WERI-Rb-1 (cell line): ENCODE measurements at regions not wholly inside any gene's neighbourhood (a gene's known extent, or its start where the extent isn't known, plus 50 kb on each side); places are given as distances from the start of the nearest gene placed in this dataset.

Experiments used
- DNase-seq: peaks from one replicate; pipeline ENCODE4 v3.0.0-alpha.2; 2020
- H3K27ac ChIP-seq: fragments of 250-450 bp; sonication (Bioruptor Pico); 2 replicates; pipeline ENCODE4 v1.5.1; 2020; ENCODE audit warnings: mild to moderate bottlenecking, moderate library complexity
- H3K27me3 ChIP-seq: fragments of 250-450 bp; sonication (Bioruptor Pico); 2 replicates; pipeline ENCODE4 v1.5.1; 2021; ENCODE audit warnings: mild to moderate bottlenecking, low read depth, moderate library complexity; ENCODE audit not compliant: insufficient read depth, severe bottlenecking
- H3K36me3 ChIP-seq: fragments of 250-450 bp; sonication (Bioruptor Pico); 2 replicates; pipeline ENCODE4 v1.5.1; 2020; ENCODE audit warnings: mild to moderate bottlenecking, moderate library complexity
- H3K4me3 ChIP-seq: 2 replicates; pipeline ENCODE4 v1.5.1; 2011; ENCODE audit warnings: low read depth, mild to moderate bottlenecking, control low read depth, low read length
- H3K9me3 ChIP-seq: fragments of 250-450 bp; sonication (Bioruptor Pico); 2 replicates; pipeline ENCODE4 v1.5.1; 2021; ENCODE audit warnings: mild to moderate bottlenecking, moderate library complexity; ENCODE audit not compliant: severe bottlenecking
- TF ChIP-seq, protein P1 (sequence below): IDR thresholded peaks from 2 replicates; pipeline ENCODE4 v1.5.1; 2011; ENCODE audit warnings: low read depth, mild to moderate bottlenecking, control low read depth, inconsistent platforms, low read length

DNA sequence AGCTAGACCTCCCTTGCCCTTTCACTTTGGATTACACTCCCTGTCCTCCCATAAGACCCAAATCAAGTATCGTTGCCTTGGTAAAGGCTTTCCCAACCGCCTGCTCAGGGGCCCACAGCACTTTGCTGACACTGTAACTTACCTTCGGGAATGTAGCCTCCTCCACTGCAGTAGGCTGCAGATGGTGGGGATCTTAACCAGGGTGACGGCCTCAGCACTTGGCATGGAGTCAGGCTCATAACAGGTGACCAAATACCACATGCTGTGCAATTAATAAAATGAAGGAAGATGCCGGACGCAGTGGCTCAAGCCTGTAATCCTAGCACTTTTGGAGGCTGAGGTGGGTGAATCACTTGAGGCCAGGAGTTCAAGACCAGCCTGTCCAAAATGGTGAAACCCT, 88.7 kb upstream of the IRF2BP2 start:
- H3K9me3 ChIP-seq, result peaks cover 4% of the 10 kb centered on the region
- peak; percentile 84 for DNase-seq
- H3K27ac ChIP-seq, result peak overlapping the region; percentile 90
- no peak overlapping the region for H3K4me3 ChIP-seq
- no peaks in the 10 kb centered on the region for H3K27me3 ChIP-seq
- H3K36me3 ChIP-seq, result no peaks in the 10 kb centered on the region
- TF ChIP-seq, protein P1, sequence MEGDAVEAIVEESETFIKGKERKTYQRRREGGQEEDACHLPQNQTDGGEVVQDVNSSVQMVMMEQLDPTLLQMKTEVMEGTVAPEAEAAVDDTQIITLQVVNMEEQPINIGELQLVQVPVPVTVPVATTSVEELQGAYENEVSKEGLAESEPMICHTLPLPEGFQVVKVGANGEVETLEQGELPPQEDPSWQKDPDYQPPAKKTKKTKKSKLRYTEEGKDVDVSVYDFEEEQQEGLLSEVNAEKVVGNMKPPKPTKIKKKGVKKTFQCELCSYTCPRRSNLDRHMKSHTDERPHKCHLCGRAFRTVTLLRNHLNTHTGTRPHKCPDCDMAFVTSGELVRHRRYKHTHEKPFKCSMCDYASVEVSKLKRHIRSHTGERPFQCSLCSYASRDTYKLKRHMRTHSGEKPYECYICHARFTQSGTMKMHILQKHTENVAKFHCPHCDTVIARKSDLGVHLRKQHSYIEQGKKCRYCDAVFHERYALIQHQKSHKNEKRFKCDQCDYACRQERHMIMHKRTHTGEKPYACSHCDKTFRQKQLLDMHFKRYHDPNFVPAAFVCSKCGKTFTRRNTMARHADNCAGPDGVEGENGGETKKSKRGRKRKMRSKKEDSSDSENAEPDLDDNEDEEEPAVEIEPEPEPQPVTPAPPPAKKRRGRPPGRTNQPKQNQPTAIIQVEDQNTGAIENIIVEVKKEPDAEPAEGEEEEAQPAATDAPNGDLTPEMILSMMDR, result no peak

DNA sequence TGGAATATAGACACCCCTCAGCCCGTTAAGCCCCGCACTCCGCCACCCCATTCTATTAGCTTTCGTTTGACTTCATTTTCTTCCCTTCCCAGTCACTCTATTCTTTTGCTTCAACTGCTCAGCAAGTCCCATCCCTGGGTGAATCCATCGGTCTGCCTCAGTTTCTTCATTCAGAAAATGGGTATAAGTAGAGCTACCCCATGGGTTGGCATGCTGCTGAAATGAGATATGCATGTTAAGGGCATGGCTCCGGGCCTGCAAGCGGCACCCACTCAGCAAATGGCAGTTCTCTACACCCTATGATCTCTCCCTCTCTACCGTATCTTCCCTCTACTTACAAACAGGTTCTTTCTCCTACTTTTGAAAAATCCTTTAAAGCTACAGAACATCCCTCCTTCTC, 87.8 kb upstream of the IRF2BP2 start:
- no peak overlapping the region for H3K27ac ChIP-seq
- peaks cover 4% of the 10 kb centered on the region for H3K9me3 ChIP-seq
- H3K4me3 ChIP-seq, result no peak overlapping the region
- no peaks in the 10 kb centered on the region for H3K27me3 ChIP-seq
- DNase-seq, result no peak
- TF ChIP-seq, protein P1, result no peak
- H3K36me3 ChIP-seq, result no peaks in the 10 kb centered on the region

DNA sequence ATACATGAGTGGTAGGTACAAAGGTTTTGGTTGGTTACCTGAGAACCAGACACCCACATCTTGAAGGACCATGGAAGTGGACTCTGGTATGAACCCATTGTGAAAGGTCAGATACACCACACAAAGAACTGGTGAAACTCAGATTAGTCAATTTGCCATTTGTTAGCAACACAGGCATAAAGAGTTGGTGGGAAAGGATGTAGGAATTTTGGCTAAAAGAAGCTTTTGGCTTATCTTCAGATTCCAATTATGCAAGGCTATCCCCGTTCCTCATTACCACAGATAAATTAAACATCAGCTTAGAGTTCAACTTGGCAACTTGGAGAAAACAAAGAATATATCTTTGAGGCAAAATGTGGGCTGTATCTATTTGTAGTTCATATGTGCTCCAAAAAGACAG, 87.0 kb upstream of the IRF2BP2 start:
- H3K27ac ChIP-seq, result no peak overlapping the region
- H3K9me3 ChIP-seq, result peaks cover 4% of the 10 kb centered on the region
- TF ChIP-seq, protein P1, result no peak
- DNase-seq, result no peak
- H3K27me3 ChIP-seq, result no peaks in the 10 kb centered on the region
- no peaks in the 10 kb centered on the region for H3K36me3 ChIP-seq
- no peak overlapping the region for H3K4me3 ChIP-seq

DNA sequence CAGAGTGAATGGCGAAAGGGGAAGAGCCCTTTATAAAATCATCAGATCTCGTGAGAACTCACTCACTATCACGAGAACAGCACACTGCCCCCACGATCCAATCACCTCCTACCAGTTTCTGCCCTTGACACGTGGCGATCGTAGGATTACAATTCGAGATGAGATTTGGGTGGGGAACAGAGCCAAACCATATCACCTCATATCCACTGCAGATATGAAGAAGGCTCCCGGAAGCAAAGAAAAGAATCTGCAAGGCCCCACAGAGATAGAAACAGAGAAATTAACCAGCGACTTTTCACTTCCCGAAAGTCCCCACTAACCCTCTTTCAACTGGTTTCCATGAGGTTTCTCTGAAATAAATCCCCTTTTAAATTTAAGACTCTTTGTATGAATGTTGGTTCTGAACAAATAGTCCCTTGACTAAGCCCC, 86.2 kb upstream of the IRF2BP2 start:
- no peak for DNase-seq
- TF ChIP-seq, protein P1, result no peak
- Histone ChIP-seq H3K27ac (no peak overlapping the region), H3K9me3 (peaks cover 4% of the 10 kb centered on the region), H3K27me3 (no peaks in the 10 kb centered on the region), H3K36me3 (no peaks in the 10 kb centered on the region), H3K4me3 (no peak overlapping the region)

DNA sequence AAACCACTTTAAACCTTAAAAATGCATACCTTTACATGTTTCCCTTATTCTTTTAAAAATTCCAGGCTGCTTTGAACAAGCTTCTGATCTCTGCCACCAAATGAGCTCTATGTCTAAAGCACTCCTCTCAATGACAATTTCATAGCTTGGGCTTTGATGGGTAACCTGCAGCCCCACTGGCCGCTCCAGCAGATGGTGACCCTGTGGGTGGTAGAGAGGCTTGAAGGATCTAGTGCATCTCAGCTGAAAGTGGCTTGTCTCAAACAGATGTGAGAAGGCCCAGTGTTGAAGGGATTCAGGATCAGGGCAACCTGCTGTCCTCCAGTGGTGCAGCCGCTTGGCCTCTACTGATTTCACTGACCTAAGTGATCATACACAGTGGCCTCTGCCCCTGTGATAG, 84.7 kb upstream of the IRF2BP2 start:
- no peaks in the 10 kb centered on the region for H3K27me3 ChIP-seq
- H3K36me3 ChIP-seq, result no peaks in the 10 kb centered on the region
- peak; percentile 80 for DNase-seq
- TF ChIP-seq, protein P1, result no peak
- H3K4me3 ChIP-seq, result no peak overlapping the region
- H3K9me3 ChIP-seq, result peaks cover 4% of the 10 kb centered on the region
- H3K27ac ChIP-seq, result peak overlapping the region; percentile 3; the same call in 1 of the 2 replicates

DNA sequence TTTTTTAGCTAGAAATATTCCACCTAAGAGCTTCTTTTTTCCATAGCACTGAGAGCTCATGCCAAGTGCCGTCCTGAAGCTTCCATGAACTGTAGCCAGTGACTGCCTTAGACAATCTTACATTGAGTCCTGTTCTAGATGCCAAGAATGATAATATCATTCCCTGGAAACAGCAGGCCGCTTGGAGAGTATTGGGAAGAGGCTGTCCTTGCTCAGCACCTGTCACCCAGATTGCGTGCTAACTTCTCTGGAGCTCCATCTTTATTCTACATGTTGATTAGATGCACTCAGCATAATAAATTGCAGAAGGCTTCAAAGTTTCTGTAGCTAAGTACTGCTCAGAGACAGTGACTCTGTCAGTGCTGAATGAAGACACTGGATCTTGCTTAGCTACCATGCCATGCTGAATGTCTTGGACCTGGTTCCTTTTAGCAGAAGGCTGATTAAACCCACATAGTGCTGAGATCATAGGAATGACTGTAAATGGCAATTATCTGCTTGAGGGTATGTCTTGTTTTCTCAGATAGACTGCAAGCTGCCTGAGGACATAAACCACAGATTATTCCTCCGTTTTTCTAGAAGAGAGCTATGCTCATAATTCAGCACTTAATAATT, 83.1 kb upstream of the IRF2BP2 start:
- H3K9me3 ChIP-seq, result peaks cover 4% of the 10 kb centered on the region
- TF ChIP-seq, protein P1, result no peak
- H3K36me3 ChIP-seq, result no peaks in the 10 kb centered on the region
- H3K27me3 ChIP-seq, result no peaks in the 10 kb centered on the region
- H3K4me3 ChIP-seq, result no peak overlapping the region
- no peak for DNase-seq
- H3K27ac ChIP-seq, result no peak overlapping the region
